ENCODE measurements at regions not wholly inside any gene's neighbourhood (a gene's known extent, or its start where the extent isn't known, plus 50 kb on each side); places are given as distances from the start of the nearest gene placed in this dataset.

DNA sequence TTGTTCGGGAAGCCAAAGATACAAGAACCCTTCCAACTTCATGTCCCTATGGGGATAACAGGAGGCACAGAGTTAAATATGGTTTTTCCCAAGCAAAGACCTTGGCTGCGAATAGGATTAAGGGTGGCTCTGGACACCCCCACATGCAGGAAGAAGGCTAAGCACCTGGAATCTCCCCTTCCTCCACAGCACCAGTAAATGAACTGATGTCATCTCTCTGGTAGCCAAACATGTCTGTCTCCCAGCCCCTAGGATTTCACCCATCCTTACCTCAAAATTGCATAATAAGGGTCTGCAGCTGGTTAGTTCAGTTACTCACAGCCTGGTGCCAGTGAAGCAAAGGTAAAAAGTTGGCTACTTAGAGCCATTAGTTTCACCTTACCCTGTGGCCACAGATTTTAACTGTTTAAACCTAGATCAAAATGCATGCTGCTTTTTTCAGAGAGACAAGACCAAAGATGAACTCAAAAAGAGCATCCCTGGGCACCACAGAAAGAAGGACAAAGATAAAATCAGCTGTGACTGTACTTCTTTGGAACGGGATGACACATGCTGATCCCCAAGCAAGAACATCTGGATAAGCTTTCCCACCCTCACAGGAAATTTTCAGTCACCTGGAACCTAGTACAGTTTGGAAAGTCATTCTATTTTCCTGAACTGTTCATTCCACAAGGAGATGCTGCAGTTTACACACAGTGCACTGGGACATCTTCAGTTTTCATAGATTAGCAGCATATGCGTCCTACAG is 77.2 kb upstream of the AKIP1 start:
- Histone ChIP-seq H3K27me3 (ENCODE audit: insufficient read depth, low read length, poor library complexity, severe bottlenecking) (no peaks in the 10 kb centered on the region), H3K9ac (ENCODE audit: low read depth, low read length, poor library complexity, severe bottlenecking) (no peak overlapping the region), H3K4me3 (ENCODE audit: low read length, poor library complexity, severe bottlenecking) (no peak overlapping the region), H3K4me1 (ENCODE audit: insufficient read depth, low read length, poor library complexity, severe bottlenecking) (peaks cover 7% of the 10 kb centered on the region), H3K4me2 (ENCODE audit: low read depth, low read length, poor library complexity, severe bottlenecking) (no peak overlapping the region), H3K36me3 (ENCODE audit: insufficient read depth, low read length) (no peaks in the 10 kb centered on the region), H3K79me2 (ENCODE audit: insufficient read depth, low read length) (no peaks in the 10 kb centered on the region), H3K9me2 (replicated peaks; ENCODE audit: low read depth, low read length) (no peaks in the 10 kb centered on the region), H3K9me3 (ENCODE audit: insufficient read depth, low read depth, low read length) (no peaks in the 10 kb centered on the region), H2AFZ (ENCODE audit: low read length) (no peak overlapping the region), H4K20me1 (ENCODE audit: insufficient read depth, low read length, poor library complexity, severe bottlenecking) (no peaks in the 10 kb centered on the region), H3F3A (ENCODE audit: low read depth) (no peaks in the 10 kb centered on the region)
- TF ChIP-seq EZH2phosphoT487 (IDR thresholded peaks at IDR 0.05; ENCODE audit: borderline replicate concordance): no peak
- TF ChIP-seq, protein P1, sequence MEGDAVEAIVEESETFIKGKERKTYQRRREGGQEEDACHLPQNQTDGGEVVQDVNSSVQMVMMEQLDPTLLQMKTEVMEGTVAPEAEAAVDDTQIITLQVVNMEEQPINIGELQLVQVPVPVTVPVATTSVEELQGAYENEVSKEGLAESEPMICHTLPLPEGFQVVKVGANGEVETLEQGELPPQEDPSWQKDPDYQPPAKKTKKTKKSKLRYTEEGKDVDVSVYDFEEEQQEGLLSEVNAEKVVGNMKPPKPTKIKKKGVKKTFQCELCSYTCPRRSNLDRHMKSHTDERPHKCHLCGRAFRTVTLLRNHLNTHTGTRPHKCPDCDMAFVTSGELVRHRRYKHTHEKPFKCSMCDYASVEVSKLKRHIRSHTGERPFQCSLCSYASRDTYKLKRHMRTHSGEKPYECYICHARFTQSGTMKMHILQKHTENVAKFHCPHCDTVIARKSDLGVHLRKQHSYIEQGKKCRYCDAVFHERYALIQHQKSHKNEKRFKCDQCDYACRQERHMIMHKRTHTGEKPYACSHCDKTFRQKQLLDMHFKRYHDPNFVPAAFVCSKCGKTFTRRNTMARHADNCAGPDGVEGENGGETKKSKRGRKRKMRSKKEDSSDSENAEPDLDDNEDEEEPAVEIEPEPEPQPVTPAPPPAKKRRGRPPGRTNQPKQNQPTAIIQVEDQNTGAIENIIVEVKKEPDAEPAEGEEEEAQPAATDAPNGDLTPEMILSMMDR (conservative IDR thresholded peaks at IDR 0.05; ENCODE audit: low read length): no peak

DNA sequence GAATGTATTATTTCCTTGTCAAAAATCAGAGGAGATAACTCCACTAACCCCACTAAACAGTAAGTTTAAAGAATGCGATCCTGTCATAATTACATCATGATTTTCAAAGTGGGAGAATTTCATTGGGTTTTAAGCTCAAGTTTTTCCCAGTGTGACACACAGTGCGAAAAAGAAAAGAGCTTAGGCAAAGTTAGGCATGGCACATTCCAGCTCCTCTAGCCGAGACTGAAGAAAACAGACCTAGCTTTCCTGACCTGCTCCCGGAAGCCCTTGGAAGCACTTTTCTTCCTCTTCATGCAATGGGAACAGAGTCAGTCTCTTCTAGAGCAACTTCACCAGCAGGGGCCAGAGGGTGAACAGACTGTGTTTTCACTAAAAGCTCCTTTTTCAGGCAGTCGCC is 76.6 kb upstream of the AKIP1 start:
- Histone ChIP-seq H4K20me1 (ENCODE audit: insufficient read depth, low read length, poor library complexity, severe bottlenecking) (no peaks in the 10 kb centered on the region), H3K9me3 (ENCODE audit: insufficient read depth, low read depth, low read length) (no peaks in the 10 kb centered on the region), H3K9me2 (replicated peaks; ENCODE audit: low read depth, low read length) (no peaks in the 10 kb centered on the region), H3K9ac (ENCODE audit: low read depth, low read length, poor library complexity, severe bottlenecking) (no peak overlapping the region), H3K79me2 (ENCODE audit: insufficient read depth, low read length) (no peaks in the 10 kb centered on the region), H3K4me2 (ENCODE audit: low read depth, low read length, poor library complexity, severe bottlenecking) (no peak overlapping the region), H3F3A (ENCODE audit: low read depth) (no peaks in the 10 kb centered on the region), H3K4me1 (ENCODE audit: insufficient read depth, low read length, poor library complexity, severe bottlenecking) (peaks cover 7% of the 10 kb centered on the region), H3K27me3 (ENCODE audit: insufficient read depth, low read length, poor library complexity, severe bottlenecking) (no peaks in the 10 kb centered on the region), H2AFZ (ENCODE audit: low read length) (no peak overlapping the region), H3K36me3 (ENCODE audit: insufficient read depth, low read length) (no peaks in the 10 kb centered on the region), H3K4me3 (ENCODE audit: low read length, poor library complexity, severe bottlenecking) (no peak overlapping the region)
- TF ChIP-seq EZH2phosphoT487 (IDR thresholded peaks at IDR 0.05; ENCODE audit: borderline replicate concordance): no peak
- TF ChIP-seq, protein P1 (conservative IDR thresholded peaks at IDR 0.05; ENCODE audit: low read length): no peak

DNA sequence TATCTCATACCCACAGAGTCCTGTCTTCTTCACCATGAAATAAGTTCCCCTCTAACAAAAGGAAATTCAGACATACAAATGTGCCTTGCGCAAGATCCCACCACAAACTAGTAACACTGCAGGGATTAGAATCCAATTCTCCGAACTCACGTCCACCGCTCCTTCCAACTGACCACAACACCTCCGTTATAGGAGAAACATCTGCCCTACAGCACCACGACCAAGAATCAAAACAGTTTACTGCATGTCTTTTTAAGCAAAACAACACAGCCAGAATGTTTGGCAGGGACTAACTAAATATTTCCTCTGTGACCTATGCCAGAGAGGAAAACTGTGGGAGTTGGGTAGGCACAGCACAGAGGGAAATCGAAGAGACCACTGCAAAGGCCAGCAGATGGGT is 72.7 kb upstream of the AKIP1 start:
- Histone ChIP-seq H3K4me3 (ENCODE audit: low read length, poor library complexity, severe bottlenecking) (no peak overlapping the region), H3K79me2 (ENCODE audit: insufficient read depth, low read length) (no peaks in the 10 kb centered on the region), H2AFZ (ENCODE audit: low read length) (no peak overlapping the region), H3K4me1 (ENCODE audit: insufficient read depth, low read length, poor library complexity, severe bottlenecking) (no peaks in the 10 kb centered on the region), H3K27me3 (ENCODE audit: insufficient read depth, low read length, poor library complexity, severe bottlenecking) (no peaks in the 10 kb centered on the region), H3K36me3 (ENCODE audit: insufficient read depth, low read length) (no peaks in the 10 kb centered on the region), H3K9me3 (ENCODE audit: insufficient read depth, low read depth, low read length) (no peaks in the 10 kb centered on the region), H3K9ac (ENCODE audit: low read depth, low read length, poor library complexity, severe bottlenecking) (no peak overlapping the region), H3F3A (ENCODE audit: low read depth) (no peaks in the 10 kb centered on the region), H4K20me1 (ENCODE audit: insufficient read depth, low read length, poor library complexity, severe bottlenecking) (no peaks in the 10 kb centered on the region), H3K9me2 (replicated peaks; ENCODE audit: low read depth, low read length) (no peaks in the 10 kb centered on the region), H3K4me2 (ENCODE audit: low read depth, low read length, poor library complexity, severe bottlenecking) (no peak overlapping the region)
- TF ChIP-seq, protein P1 (conservative IDR thresholded peaks at IDR 0.05; ENCODE audit: low read length): no peak
- no peak for TF ChIP-seq EZH2phosphoT487 (IDR thresholded peaks at IDR 0.05; ENCODE audit: borderline replicate concordance)
